ENCODE measurements at regions not wholly inside any gene's neighbourhood (a gene's known extent, or its start where the extent isn't known, plus 50 kb on each side); places are given as distances from the start of the nearest gene placed in this dataset.

- TF ChIP-seq AFF4 (CRISPR knock-in tag; IDR thresholded peaks at IDR 0.05; ENCODE audit: borderline replicate concordance) (no peak), ZNF263 (CRISPR knock-in tag; IDR thresholded peaks at IDR 0.05; ENCODE audit: low read depth) (no peak)
Observed at GRCh38 chr3:22951910-22952309, 251.2 kb upstream of the UBE2E2 start (continued).

- DNase-seq (ENCODE audit: low spot score) (no peak), ATAC-seq (no peak)
- TF ChIP-seq ZNF532 (CRISPR knock-in tag; IDR thresholded peaks at IDR 0.05; ENCODE audit: borderline replicate concordance) (no peak), ZMAT4 (CRISPR knock-in tag; IDR thresholded peaks at IDR 0.05) (no peak), ZNF138 (CRISPR knock-in tag; conservative IDR thresholded peaks at IDR 0.05) (no peak), NFATC4 (CRISPR knock-in tag; IDR thresholded peaks at IDR 0.05) (no peak), JAZF1 (CRISPR knock-in tag; IDR thresholded peaks at IDR 0.05) (no peak), NR3C1 (CRISPR knock-in tag; conservative IDR thresholded peaks at IDR 0.05; ENCODE audit: low read depth) (no peak), ZNF281 (CRISPR knock-in tag; IDR thresholded peaks at IDR 0.05) (no peak), TEAD4 (CRISPR knock-in tag; IDR thresholded peaks at IDR 0.05) (no peak), ZNF425 (CRISPR knock-in tag; conservative IDR thresholded peaks at IDR 0.05) (no peak), PRRX2 (CRISPR knock-in tag; IDR thresholded peaks at IDR 0.05) (no peak), CBFB (CRISPR knock-in tag; IDR thresholded peaks at IDR 0.05; ENCODE audit: low read depth) (no peak)
- Mint-ChIP-seq H3K4me3 (no peak overlapping the region), H3K4me1 (no peaks in the 10 kb centered on the region), H3K27ac (no peak overlapping the region), H3K27me3 (ENCODE audit: low read depth) (no peaks in the 10 kb centered on the region), H3K36me3 (peaks cover 10% of the 10 kb centered on the region), H3K9me3 (peaks cover 19% of the 10 kb centered on the region)
- ChIA-PET POLR2A (no interaction called here), CTCF (no interaction called here)
Observed at GRCh38 chr3:22952860-22953259, 250.3 kb upstream of the UBE2E2 start.

Data from WTC11 (cell line).